ENCODE measurements at regions not wholly inside any gene's neighbourhood (a gene's known extent, or its start where the extent isn't known, plus 50 kb on each side); places are given as distances from the start of the nearest gene placed in this dataset.

- no peak for TF ChIP-seq POLR2A (IDR thresholded peaks at IDR 0.05; ENCODE audit: extremely low read depth, insufficient read length)
- TF ChIP-seq CTCF (IDR thresholded peaks at IDR 0.05; ENCODE audit: low read depth, low read length): no peak
- TF ChIP-seq MYC (IDR thresholded peaks at IDR 0.05; ENCODE audit: low read depth, low read length): no peak
- no peak for TF ChIP-seq MAX (IDR thresholded peaks at IDR 0.05; ENCODE audit: low read depth, low read length)
- H3K4me3 ChIP-seq (ENCODE audit: low read depth, low read length): no peak overlapping the region
- DNase-seq (ENCODE audit: low read depth): no peak
These were observed 808.1 kb downstream of the CDH11 start for GRCh38 chr16:64313726-64314125.

GRCh38 chr16:64312980-64313379 is 808.9 kb downstream of the CDH11 start:
- no peak overlapping the region for H3K4me3 ChIP-seq (ENCODE audit: low read depth, low read length)
- no peak for DNase-seq (ENCODE audit: low read depth)
- TF ChIP-seq MAX (IDR thresholded peaks at IDR 0.05; ENCODE audit: low read depth, low read length) (no peak), CTCF (IDR thresholded peaks at IDR 0.05; ENCODE audit: low read depth, low read length) (no peak), MYC (IDR thresholded peaks at IDR 0.05; ENCODE audit: low read depth, low read length) (no peak), POLR2A (IDR thresholded peaks at IDR 0.05; ENCODE audit: extremely low read depth, insufficient read length) (no peak)

GRCh38 chr16:64312292-64312691 is 809.6 kb downstream of the CDH11 start:
- DNase-seq (ENCODE audit: low read depth): no peak
- no peak for TF ChIP-seq MAX (IDR thresholded peaks at IDR 0.05; ENCODE audit: low read depth, low read length)
- TF ChIP-seq CTCF (IDR thresholded peaks at IDR 0.05; ENCODE audit: low read depth, low read length): no peak
- no peak for TF ChIP-seq POLR2A (IDR thresholded peaks at IDR 0.05; ENCODE audit: extremely low read depth, insufficient read length)
- TF ChIP-seq MYC (IDR thresholded peaks at IDR 0.05; ENCODE audit: low read depth, low read length): no peak
- H3K4me3 ChIP-seq (ENCODE audit: low read depth, low read length): no peak overlapping the region

GRCh38 chr16:64311241-64311640 is 810.6 kb downstream of the CDH11 start:
- TF ChIP-seq MAX (IDR thresholded peaks at IDR 0.05; ENCODE audit: low read depth, low read length): no peak
- no peak for TF ChIP-seq POLR2A (IDR thresholded peaks at IDR 0.05; ENCODE audit: extremely low read depth, insufficient read length)
- TF ChIP-seq MYC (IDR thresholded peaks at IDR 0.05; ENCODE audit: low read depth, low read length): no peak
- no peak for TF ChIP-seq CTCF (IDR thresholded peaks at IDR 0.05; ENCODE audit: low read depth, low read length)
- H3K4me3 ChIP-seq (ENCODE audit: low read depth, low read length): no peak overlapping the region
- DNase-seq (ENCODE audit: low read depth): no peak

GRCh38 chr16:64309398-64310110 is 812.3 kb downstream of the CDH11 start:
- no peak overlapping the region for H3K4me3 ChIP-seq (ENCODE audit: low read depth, low read length)

More at GRCh38 chr16:64309398-64310110, 812.3 kb downstream of the CDH11 start:
- DNase-seq (ENCODE audit: low read depth): no peak
- TF ChIP-seq MAX (IDR thresholded peaks at IDR 0.05; ENCODE audit: low read depth, low read length) (no peak), MYC (IDR thresholded peaks at IDR 0.05; ENCODE audit: low read depth, low read length) (no peak), CTCF (IDR thresholded peaks at IDR 0.05; ENCODE audit: low read depth, low read length) (no peak), POLR2A (IDR thresholded peaks at IDR 0.05; ENCODE audit: extremely low read depth, insufficient read length) (no peak)
